GM23338 (cell line): ENCODE measurements at regions not wholly inside any gene's neighbourhood (a gene's known extent, or its start where the extent isn't known, plus 50 kb on each side); places are given as distances from the start of the nearest gene placed in this dataset.

Experiments
- ATAC-seq: fragments of 200-7000 bp; cut with Tn5 transposase; 3 replicates; pipeline ENCODE4 v1.9.1; 2020
- DNase-seq: peaks from one replicate; pipeline ENCODE4 v3.0.0-alpha.2; 2015; ENCODE audit warnings: low spot score
- H2AFZ ChIP-seq: fragments of 200-600 bp; sonication (generic); 2 replicates; pipeline ENCODE4 v1.8.0; 2016; ENCODE audit warnings: antibody characterized with exemption, mild to moderate bottlenecking, moderate library complexity
- H3F3A ChIP-seq: fragments of 200-600 bp; sonication (generic); replicated peaks from 2 replicates; pipeline ENCODE4 v1.8.0; 2017; ENCODE audit warnings: antibody characterized with exemption, mixed run types, low read depth
- H3K27ac ChIP-seq: fragments of 200-600 bp; sonication (generic); 2 replicates; pipeline ENCODE4 v1.6.1; 2016; ENCODE audit warnings: low read depth
- H3K27me3 ChIP-seq: fragments of 200-600 bp; sonication (generic); 2 replicates; pipeline ENCODE4 v1.8.0; 2016; ENCODE audit warnings: mild to moderate bottlenecking, mixed run types, moderate library complexity; ENCODE audit not compliant: insufficient read depth
- H3K36me3 ChIP-seq: fragments of 200-600 bp; sonication (generic); 2 replicates; pipeline ENCODE4 v1.8.0; 2016; ENCODE audit warnings: mild to moderate bottlenecking; ENCODE audit not compliant: insufficient read depth
- H3K4me1 ChIP-seq: fragments of 200-600 bp; sonication (generic); 2 replicates; pipeline ENCODE4 v1.8.0; 2016; ENCODE audit warnings: mild to moderate bottlenecking, moderate library complexity; ENCODE audit not compliant: insufficient read depth
- H3K4me2 ChIP-seq: fragments of 200-600 bp; sonication (generic); 2 replicates; pipeline ENCODE4 v1.7.1; 2017; ENCODE audit warnings: mixed run types
- H3K4me3 ChIP-seq: fragments of 200-600 bp; sonication (generic); 2 replicates; pipeline ENCODE4 v1.6.1; 2016; ENCODE audit warnings: mixed run types
- H3K79me2 ChIP-seq: fragments of 200-600 bp; sonication (generic); replicated peaks from 2 replicates; pipeline ENCODE4 v1.8.0; 2017; ENCODE audit warnings: mild to moderate bottlenecking; ENCODE audit not compliant: insufficient read depth
- H3K9me2 ChIP-seq: fragments of 200-600 bp; sonication (generic); 2 replicates; pipeline ENCODE4 v1.8.0; 2017; ENCODE audit not compliant: insufficient read depth
- H4K20me1 ChIP-seq: fragments of 200-600 bp; sonication (generic); replicated peaks from 2 replicates; pipeline ENCODE4 v1.8.0; 2017; ENCODE audit warnings: mild to moderate bottlenecking; ENCODE audit not compliant: insufficient read depth
- H3K27ac Mint-ChIP-seq: 2 replicates; pipeline ENCODE4 v1.8.0; 2020; ENCODE audit warnings: inconsistent platforms, mild to moderate bottlenecking, moderate library complexity, mixed read lengths
- H3K27me3 Mint-ChIP-seq: 3 replicates; pipeline ENCODE4 v1.8.0; 2022; ENCODE audit warnings: low read depth, mild to moderate bottlenecking, moderate library complexity, mixed read lengths, inconsistent platforms; ENCODE audit not compliant: insufficient read depth, poor library complexity
- H3K36me3 Mint-ChIP-seq: 3 replicates; pipeline ENCODE4 v1.8.0; 2021; ENCODE audit warnings: low read depth, mild to moderate bottlenecking, inconsistent platforms, moderate library complexity, mixed read lengths
- H3K4me1 Mint-ChIP-seq: 3 replicates; pipeline ENCODE4 v1.8.0; 2020; ENCODE audit warnings: mild to moderate bottlenecking, inconsistent platforms, mixed read lengths
- H3K4me3 Mint-ChIP-seq: 3 replicates; pipeline ENCODE4 v1.8.0; 2021; ENCODE audit warnings: moderate library complexity, mild to moderate bottlenecking, inconsistent platforms, mixed read lengths
- H3K9me3 Mint-ChIP-seq: 3 replicates; pipeline ENCODE4 v1.8.0; 2020; ENCODE audit warnings: moderate library complexity, mild to moderate bottlenecking, inconsistent platforms, mixed read lengths
- EZH2phosphoT487 ChIP-seq: fragments of 200-600 bp; sonication (generic); IDR thresholded peaks from one replicate; pipeline ENCODE4 v1.8.1; 2018; ENCODE audit warnings: antibody characterized with exemption; ENCODE audit not compliant: unreplicated experiment
- TF ChIP-seq, protein P1 (sequence below): fragments of 250-450 bp; sonication (Bioruptor Pico); IDR thresholded peaks from 2 replicates; pipeline ENCODE4 v1.5.0; 2020; ENCODE audit warnings: mild to moderate bottlenecking, moderate library complexity
- TF ChIP-seq, protein P2 (sequence below): IDR thresholded peaks from one replicate; pipeline ENCODE4 v1.6.1; 2018; ENCODE audit warnings: antibody characterized with exemption; ENCODE audit not compliant: unreplicated experiment
- TF ChIP-seq, protein P3 (sequence below): IDR thresholded peaks from 2 replicates; pipeline ENCODE4 v1.6.1; 2016; ENCODE audit warnings: antibody characterized with exemption

DNA sequence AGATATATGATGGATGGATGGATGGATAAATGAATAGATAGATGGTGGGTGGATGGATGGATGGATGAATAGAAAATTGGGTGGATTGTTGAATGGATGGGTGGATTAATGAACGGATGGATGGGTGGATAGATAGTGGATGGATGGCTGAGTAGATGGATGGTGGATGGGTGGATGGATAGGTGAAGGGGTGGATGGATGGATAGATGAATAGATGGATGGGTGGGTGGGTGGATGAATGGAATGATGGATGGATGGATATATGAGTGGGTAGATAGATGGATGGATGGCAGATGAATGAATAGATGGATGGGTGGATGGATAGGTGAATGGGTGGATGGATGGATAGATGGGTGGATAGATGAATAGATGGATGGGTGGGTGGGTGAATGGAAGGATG lies 80.7 kb upstream of the NEDD9 start (continued):
- TF ChIP-seq, protein P1, sequence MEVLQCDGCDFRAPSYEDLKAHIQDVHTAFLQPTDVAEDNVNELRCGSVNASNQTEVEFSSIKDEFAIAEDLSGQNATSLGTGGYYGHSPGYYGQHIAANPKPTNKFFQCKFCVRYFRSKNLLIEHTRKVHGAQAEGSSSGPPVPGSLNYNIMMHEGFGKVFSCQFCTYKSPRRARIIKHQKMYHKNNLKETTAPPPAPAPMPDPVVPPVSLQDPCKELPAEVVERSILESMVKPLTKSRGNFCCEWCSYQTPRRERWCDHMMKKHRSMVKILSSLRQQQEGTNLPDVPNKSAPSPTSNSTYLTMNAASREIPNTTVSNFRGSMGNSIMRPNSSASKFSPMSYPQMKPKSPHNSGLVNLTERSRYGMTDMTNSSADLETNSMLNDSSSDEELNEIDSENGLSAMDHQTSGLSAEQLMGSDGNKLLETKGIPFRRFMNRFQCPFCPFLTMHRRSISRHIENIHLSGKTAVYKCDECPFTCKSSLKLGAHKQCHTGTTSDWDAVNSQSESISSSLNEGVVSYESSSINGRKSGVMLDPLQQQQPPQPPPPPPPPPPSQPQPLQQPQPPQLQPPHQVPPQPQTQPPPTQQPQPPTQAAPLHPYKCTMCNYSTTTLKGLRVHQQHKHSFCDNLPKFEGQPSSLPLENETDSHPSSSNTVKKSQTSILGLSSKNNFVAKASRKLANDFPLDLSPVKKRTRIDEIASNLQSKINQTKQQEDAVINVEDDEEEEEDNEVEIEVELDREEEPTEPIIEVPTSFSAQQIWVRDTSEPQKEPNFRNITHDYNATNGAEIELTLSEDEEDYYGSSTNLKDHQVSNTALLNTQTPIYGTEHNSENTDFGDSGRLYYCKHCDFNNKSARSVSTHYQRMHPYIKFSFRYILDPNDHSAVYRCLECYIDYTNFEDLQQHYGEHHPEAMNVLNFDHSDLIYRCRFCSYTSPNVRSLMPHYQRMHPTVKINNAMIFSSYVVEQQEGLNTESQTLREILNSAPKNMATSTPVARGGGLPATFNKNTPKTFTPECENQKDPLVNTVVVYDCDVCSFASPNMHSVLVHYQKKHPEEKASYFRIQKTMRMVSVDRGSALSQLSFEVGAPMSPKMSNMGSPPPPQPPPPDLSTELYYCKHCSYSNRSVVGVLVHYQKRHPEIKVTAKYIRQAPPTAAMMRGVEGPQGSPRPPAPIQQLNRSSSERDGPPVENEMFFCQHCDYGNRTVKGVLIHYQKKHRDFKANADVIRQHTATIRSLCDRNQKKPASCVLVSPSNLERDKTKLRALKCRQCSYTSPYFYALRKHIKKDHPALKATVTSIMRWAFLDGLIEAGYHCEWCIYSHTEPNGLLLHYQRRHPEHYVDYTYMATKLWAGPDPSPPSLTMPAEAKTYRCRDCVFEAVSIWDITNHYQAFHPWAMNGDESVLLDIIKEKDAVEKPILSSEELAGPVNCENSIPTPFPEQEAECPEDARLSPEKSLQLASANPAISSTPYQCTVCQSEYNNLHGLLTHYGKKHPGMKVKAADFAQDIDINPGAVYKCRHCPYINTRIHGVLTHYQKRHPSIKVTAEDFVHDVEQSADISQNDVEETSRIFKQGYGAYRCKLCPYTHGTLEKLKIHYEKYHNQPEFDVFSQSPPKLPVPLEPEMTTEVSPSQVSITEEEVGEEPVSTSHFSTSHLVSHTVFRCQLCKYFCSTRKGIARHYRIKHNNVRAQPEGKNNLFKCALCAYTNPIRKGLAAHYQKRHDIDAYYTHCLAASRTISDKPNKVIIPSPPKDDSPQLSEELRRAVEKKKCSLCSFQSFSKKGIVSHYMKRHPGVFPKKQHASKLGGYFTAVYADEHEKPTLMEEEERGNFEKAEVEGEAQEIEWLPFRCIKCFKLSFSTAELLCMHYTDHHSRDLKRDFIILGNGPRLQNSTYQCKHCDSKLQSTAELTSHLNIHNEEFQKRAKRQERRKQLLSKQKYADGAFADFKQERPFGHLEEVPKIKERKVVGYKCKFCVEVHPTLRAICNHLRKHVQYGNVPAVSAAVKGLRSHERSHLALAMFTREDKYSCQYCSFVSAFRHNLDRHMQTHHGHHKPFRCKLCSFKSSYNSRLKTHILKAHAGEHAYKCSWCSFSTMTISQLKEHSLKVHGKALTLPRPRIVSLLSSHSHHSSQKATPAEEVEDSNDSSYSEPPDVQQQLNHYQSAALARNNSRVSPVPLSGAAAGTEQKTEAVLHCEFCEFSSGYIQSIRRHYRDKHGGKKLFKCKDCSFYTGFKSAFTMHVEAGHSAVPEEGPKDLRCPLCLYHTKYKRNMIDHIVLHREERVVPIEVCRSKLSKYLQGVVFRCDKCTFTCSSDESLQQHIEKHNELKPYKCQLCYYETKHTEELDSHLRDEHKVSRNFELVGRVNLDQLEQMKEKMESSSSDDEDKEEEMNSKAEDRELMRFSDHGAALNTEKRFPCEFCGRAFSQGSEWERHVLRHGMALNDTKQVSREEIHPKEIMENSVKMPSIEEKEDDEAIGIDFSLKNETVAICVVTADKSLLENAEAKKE (CRISPR knock-in tag): no peak
- TF ChIP-seq, protein P2, sequence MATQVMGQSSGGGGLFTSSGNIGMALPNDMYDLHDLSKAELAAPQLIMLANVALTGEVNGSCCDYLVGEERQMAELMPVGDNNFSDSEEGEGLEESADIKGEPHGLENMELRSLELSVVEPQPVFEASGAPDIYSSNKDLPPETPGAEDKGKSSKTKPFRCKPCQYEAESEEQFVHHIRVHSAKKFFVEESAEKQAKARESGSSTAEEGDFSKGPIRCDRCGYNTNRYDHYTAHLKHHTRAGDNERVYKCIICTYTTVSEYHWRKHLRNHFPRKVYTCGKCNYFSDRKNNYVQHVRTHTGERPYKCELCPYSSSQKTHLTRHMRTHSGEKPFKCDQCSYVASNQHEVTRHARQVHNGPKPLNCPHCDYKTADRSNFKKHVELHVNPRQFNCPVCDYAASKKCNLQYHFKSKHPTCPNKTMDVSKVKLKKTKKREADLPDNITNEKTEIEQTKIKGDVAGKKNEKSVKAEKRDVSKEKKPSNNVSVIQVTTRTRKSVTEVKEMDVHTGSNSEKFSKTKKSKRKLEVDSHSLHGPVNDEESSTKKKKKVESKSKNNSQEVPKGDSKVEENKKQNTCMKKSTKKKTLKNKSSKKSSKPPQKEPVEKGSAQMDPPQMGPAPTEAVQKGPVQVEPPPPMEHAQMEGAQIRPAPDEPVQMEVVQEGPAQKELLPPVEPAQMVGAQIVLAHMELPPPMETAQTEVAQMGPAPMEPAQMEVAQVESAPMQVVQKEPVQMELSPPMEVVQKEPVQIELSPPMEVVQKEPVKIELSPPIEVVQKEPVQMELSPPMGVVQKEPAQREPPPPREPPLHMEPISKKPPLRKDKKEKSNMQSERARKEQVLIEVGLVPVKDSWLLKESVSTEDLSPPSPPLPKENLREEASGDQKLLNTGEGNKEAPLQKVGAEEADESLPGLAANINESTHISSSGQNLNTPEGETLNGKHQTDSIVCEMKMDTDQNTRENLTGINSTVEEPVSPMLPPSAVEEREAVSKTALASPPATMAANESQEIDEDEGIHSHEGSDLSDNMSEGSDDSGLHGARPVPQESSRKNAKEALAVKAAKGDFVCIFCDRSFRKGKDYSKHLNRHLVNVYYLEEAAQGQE: no peak

DNA sequence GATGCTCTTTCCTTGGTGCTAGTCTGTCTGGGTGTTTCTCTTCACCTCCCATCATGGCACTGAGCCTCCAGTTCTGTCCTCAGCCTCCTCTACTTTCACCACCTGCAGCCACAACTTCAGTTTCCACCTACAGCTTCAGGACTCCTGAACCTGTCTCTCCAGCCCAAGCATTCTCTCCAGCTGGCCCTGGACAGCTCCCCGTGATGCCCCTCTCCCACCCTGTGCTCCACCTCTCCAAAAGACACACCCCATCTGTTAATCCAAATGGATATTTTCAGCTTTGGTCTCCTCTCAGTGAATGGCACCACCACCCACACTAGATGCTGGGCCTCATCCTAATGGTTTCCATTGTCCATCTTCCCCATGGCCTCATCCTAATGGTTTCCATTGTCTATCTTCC lies 79.5 kb upstream of the NEDD9 start:
- Mint-ChIP-seq H3K9me3 (no peaks in the 10 kb centered on the region; the same call in 2 of the 3 replicates), H3K4me1 (no peaks in the 10 kb centered on the region), H3K4me3 (no peak overlapping the region), H3K27ac (no peak overlapping the region), H3K36me3 (no peaks in the 10 kb centered on the region), H3K27me3 (peaks cover 4% of the 10 kb centered on the region)
- H3K4me2 ChIP-seq: no peak overlapping the region
- no peak for ATAC-seq
- H3K9me2 ChIP-seq: peaks cover 14% of the 10 kb centered on the region; the same call in 1 of the 2 replicates
- no peak overlapping the region for H3K4me3 ChIP-seq
- H3K4me1 ChIP-seq: 0 out of 2 replicates have a peak, but pooled peaks cover 4% of the 10 kb centered on the region
- DNase-seq: no peak
- no peak overlapping the region for H2AFZ ChIP-seq
- H3K79me2 ChIP-seq: no peaks in the 10 kb centered on the region
- no peaks in the 10 kb centered on the region for H3F3A ChIP-seq
- TF ChIP-seq, protein P3, sequence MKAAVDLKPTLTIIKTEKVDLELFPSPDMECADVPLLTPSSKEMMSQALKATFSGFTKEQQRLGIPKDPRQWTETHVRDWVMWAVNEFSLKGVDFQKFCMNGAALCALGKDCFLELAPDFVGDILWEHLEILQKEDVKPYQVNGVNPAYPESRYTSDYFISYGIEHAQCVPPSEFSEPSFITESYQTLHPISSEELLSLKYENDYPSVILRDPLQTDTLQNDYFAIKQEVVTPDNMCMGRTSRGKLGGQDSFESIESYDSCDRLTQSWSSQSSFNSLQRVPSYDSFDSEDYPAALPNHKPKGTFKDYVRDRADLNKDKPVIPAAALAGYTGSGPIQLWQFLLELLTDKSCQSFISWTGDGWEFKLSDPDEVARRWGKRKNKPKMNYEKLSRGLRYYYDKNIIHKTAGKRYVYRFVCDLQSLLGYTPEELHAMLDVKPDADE: no peak
- TF ChIP-seq, protein P2: no peak
- no peak for TF ChIP-seq EZH2phosphoT487
- H4K20me1 ChIP-seq: no peaks in the 10 kb centered on the region
- H3K27me3 ChIP-seq: no peaks in the 10 kb centered on the region
- no peak overlapping the region for H3K27ac ChIP-seq
- H3K36me3 ChIP-seq: no peaks in the 10 kb centered on the region
